GM12873 (cell line): ENCODE measurements at regions not wholly inside any gene's neighbourhood (a gene's known extent, or its start where the extent isn't known, plus 50 kb on each side); places are given as distances from the start of the nearest gene placed in this dataset.

ENCODE experiments used
- TF ChIP-seq, protein P1 (sequence below): IDR thresholded peaks from 2 replicates; pipeline ENCODE4 v1.5.1; 2012; ENCODE audit warnings: low read depth, mild to moderate bottlenecking, moderate library complexity, low read length, control low read depth; ENCODE audit not compliant: insufficient read depth; ENCODE audit errors: missing control alignments

- TF ChIP-seq, protein P1, sequence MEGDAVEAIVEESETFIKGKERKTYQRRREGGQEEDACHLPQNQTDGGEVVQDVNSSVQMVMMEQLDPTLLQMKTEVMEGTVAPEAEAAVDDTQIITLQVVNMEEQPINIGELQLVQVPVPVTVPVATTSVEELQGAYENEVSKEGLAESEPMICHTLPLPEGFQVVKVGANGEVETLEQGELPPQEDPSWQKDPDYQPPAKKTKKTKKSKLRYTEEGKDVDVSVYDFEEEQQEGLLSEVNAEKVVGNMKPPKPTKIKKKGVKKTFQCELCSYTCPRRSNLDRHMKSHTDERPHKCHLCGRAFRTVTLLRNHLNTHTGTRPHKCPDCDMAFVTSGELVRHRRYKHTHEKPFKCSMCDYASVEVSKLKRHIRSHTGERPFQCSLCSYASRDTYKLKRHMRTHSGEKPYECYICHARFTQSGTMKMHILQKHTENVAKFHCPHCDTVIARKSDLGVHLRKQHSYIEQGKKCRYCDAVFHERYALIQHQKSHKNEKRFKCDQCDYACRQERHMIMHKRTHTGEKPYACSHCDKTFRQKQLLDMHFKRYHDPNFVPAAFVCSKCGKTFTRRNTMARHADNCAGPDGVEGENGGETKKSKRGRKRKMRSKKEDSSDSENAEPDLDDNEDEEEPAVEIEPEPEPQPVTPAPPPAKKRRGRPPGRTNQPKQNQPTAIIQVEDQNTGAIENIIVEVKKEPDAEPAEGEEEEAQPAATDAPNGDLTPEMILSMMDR, result no peak
Observed at GRCh38 chr11:134913391-134913790, 501.3 kb upstream of the B3GAT1 start.

- TF ChIP-seq, protein P1, result no peak
Observed at GRCh38 chr11:134911514-134912180, 499.6 kb upstream of the B3GAT1 start.

DNA sequence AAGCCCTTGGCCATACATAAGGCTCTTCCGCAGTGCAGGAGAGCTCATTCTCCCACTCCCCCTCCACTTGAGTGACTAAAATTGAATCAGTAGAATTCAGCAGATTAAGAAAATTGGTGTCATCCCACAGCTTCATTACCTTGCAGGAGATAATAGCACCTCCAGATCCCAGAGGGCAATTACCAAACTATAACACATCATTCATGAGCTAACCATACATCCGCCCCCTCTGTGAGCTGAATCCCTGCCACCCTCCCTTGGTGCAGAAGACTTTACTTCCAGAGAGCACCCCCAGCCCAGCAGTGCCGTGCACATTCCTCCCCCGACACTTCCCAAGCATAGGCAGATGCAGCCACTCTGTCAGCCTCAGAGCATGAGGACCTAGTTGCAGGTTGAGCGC is 496.5 kb upstream of the B3GAT1 start:
- TF ChIP-seq, protein P1, result no peak

DNA sequence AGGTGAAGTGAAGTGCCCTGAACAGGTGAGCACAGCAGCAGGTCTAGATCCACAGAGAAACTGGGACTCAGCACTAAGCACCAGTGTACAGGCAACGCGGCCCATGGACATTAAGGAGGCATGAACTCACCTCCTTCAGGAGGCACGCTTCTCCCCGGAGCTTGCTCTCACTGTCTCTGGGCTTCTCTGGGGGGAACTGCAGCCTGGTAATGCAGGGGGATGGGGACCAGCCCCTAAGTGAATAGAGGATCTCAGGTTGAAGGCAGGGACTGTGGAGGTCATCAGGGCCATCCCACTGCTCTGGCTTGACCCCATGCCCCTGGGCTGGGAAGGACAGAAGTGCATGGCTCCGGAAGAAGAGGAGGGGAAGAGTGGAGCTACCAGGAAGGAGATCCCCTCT is 495.6 kb upstream of the B3GAT1 start:
- TF ChIP-seq, protein P1, result no peak

GRCh38 chr11:134906356-134906955 is 494.4 kb upstream of the B3GAT1 start:
- TF ChIP-seq, protein P1, result no peak

- TF ChIP-seq, protein P1, result no peak
Observed at GRCh38 chr11:134905928-134906327, 493.9 kb upstream of the B3GAT1 start.

DNA sequence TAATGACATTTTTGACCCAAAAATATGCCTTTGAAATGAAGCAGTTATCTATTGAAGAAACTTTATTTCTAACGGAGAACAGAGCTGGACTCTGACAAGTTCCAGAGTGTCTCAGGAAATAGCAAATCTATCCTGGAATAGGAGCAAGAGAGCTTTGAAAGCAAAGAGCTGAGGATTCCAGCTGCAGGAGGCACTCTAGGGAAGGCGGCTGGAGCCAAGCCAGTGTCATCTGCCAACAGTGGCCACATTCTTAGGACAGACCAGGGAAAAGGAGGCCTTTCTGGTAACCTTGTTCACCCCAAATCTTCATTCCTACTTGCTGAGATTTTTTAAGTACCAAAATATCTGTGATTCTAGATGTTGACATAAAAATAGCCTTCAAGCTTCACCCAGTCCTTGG is 493.5 kb upstream of the B3GAT1 start:
- TF ChIP-seq, protein P1, result no peak
